DMS153 treated with DMSO at 0.1 percent for 48 hours (cell line): ENCODE measurements at regions not wholly inside any gene's neighbourhood (a gene's known extent, or its start where the extent isn't known, plus 50 kb on each side); places are given as distances from the start of the nearest gene placed in this dataset.
"Not testable (repeated sequence)": the region's sequence is repeated elsewhere in the genome, so short reads cannot be mapped to it uniquely, and the experiment has no call there.

Experiments used
- DNase-seq: peaks from one replicate; lab custom pipeline; 2025; ENCODE audit not compliant: unreplicated experiment; lab: John Stamatoyannopoulos, UW

DNA sequence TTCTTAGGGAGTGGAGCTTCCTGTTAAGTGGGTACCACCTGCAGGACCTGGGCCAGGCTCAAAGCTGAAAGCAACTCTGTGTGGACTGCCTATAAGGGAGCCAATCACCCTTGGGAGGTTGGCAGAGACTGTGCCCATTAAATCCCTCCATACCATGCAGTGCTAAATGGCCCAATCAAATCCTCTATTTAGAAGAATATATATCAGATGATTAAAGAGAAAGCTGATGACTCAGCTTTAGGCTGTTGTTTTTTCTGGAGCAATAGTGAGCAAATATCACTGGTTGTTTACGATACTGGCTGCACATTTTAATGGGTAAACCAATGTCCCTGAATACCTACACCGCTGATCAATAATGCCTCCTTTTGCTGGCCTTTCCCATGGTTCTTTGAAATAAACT is 101.3 kb downstream of the TMX1 start:
- DNase-seq, result no peak

DNA sequence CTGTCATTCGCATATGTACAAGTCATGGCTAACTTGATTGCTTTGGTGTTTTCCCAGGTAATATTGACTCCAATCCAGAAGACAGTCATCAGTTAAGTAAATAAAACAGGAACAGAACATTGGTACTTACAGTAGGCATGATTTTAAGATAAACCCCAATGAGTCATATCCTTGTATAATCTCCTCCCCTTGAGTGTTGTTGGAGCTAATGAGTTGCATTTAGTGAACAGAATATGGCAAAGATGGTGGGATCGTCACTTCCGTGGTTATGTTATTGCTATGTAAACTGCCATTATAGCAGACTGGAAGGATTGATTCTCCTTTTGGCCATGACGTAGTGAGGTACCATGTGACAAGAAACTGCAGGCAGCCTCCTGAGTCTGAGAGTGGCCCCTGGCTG is 102.2 kb downstream of the TMX1 start:
- DNase-seq, result peak; percentile 19

DNA sequence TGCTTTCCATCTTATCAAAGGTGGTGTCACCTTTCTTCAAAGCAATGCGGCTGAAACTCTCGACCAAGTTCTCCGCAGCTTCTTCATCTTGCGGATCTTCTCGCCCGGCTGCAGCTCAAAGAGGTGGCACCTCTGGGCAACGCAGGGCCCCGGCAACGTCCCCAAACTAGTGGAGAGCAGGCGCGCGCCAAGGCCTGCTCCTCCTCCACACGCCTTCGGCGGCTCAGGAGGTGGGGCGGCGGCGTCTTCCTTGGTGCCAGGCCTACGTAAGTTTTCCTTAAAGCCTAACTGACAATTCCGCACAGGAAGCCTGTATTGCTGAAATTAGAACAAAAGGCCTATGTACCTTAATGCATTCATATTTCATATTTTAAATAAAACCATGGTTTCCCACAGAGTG is 112.0 kb downstream of the TMX1 start:
- no peak for DNase-seq

DNA sequence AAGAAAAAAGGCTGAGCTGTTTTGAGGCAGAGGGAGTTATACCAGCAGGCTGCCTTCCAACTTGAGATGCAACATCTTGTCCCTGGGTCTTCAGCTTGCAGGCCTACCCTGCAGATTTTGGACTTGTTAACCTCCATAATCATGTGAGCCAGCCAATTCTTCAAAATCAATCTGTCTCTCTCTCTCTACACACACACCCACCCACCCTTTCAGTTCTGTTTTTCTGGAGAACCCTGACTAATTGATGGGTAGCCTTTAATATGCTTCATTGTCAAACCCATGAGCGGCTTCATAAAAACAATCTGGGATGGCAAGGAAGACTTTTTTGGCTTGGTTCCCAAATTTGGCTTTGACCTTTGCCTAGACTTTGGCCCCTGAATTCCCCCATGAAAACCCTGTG is 113.9 kb downstream of the TMX1 start:
- no peak for DNase-seq

DNA sequence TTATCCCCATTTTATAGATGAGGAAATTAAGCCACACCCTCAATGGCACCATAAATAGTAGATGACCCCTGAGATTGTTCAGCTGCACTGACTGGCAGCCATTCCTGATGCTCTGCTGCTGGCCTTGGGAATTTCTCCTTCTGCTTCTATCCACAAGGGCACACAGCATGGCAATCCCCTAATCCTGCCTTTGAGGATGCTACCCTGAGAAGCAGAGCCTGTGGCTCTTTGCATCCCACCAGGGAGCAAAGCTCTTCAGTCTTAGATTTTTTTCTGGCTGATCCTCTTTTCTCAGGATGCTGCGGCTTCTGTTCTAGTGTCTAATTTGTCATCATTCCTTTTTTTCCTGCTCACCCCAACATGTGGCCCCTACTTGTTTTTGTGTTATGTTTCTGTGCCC is 114.8 kb downstream of the TMX1 start:
- no peak for DNase-seq

- DNase-seq, result no peak
These were observed 116.3 kb downstream of the TMX1 start for GRCh38 chr14:51356381-51356780.

GRCh38 chr14:51357250-51357649 is 117.2 kb downstream of the TMX1 start:
- no peak for DNase-seq

GRCh38 chr14:51360592-51360991 is 120.5 kb downstream of the TMX1 start:
- DNase-seq, result no peak

DNA sequence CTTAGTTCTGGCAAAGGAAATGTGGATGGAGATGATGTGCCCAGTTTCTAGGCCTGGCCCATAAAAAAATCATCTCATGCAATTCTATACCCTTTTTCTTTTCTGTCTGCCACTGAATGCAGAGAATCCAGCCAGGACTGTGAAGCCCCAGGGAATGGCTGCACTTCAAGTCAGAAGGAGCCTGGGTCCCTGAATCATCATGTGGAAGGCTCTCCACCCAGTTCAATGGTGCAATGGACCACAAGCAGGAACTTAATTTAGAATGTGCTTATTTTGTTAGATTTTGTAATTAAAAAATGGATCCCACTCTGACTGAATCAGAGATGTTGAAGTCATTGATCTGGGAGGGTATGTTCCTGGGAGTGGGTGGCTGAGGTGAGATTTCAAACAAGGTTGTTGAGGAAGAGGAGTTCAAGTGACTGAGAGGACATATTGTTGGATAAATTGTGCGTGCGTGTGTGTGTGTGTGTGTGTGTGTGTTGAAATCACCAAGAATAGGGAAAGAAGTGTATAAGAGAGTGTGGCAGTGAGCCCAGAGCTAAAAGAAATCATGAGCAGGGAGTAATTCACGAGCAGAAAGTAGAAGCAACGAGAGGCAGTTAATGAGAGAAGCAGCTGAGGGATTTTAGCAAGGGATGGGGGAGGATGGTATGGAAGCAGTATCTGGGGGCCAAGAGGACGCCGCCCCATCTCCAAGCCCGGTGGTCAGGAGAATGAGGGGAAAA is 125.4 kb downstream of the TMX1 start:
- no peak for DNase-seq

DNA sequence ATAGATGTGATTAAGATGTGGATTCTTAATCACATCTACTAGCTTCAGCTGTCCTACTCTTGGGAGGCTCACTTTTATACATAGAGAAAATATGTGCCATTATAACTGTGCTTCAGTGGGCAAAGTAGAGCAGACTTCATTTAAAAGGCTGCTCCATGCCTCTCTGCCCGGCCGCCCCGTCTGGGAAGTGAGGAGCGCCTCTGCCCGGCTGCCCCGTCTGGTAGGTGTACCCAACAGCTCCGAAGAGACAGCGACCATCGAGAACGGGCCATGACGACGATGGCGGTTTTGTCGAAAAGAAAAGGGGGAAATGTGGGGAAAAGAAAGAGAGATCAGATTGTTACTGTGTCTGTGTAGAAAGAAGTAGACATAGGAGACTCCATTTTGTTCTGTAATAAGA is 126.4 kb downstream of the TMX1 start:
- not testable (repeated sequence) for DNase-seq

DNA sequence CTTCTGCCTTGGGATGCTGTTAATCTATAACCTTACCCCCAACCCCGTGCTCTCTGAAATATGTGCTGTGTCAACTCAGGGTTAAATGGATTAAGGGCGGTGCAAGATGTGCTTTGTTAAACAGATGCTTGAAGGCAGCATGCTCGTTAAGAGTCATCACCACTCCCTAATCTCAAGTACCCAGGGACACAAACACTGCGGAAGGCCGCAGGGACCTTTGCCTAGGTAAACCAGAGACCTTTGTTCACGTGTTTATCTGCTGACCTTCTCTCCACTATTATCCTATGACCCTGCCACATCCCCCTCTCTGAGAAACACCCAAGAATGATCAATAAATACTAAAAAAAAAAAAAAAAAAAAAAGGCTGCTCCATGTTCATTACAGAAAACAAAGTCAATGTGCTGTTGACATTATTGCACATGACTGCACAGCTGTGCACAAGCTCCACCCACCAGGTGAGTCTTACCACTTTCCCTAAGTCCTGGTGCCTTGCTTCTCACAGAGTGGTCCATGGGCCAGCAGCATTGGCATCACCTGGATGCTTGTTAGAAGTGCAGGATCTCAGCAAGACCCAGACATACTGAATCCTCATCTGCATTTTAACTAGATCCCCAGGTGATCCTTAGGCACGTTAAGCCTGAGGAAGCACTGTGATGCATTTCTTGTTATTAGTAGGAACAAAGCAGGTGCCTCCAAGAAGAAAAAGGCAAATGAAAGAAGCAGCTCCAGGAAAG is 127.0 kb downstream of the TMX1 start:
- peak; percentile 26 for DNase-seq

GRCh38 chr14:51367600-51367931 is 127.5 kb downstream of the TMX1 start:
- no peak for DNase-seq

DNA sequence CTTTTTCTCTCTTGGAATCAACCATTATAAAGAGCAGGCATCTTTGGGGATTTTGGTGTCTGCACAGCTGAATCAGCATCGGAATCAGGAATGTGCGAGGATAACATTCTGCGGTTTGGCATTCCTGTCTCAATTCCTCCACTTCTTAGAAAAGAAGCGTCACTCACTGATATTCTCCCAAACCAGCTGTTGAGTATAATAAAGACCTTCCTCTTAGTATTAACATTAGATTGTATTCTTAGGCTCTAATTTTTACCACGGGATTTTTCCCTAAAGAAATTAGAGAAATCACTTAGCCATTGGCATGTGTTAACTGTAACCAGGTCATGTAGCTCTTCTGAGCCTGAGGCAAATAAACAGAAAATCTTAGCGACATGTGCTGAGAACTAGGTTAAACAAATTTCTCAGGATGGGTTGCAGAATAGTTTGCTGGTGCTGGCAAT is 128.7 kb downstream of the TMX1 start:
- DNase-seq, result no peak

GRCh38 chr14:51369814-51370213 is 129.8 kb downstream of the TMX1 start:
- DNase-seq, result no peak

GRCh38 chr14:51370758-51371386 is 130.8 kb downstream of the TMX1 start:
- DNase-seq, result no peak

GRCh38 chr14:51377186-51377585 is 137.1 kb downstream of the TMX1 start:
- DNase-seq, result not testable (repeated sequence)

DNA sequence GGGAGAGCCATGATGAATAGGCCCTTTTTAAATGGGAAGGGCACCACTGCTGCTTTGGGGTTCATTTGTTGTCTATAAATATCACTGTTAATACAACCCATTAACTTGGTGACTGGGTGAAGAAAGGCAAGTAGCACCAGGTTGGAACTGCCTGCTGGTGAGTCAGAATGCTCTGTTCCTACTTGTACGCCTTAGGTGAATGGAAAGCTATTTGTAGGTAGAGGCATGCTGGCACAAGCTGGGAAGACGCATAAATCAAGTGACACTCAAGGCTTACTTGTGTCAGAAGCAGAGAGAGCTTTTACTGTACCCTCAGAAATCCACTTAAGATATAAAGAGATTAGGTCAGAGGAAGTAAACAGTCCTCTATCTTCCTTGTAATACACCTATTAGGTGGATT is 142.5 kb downstream of the TMX1 start:
- DNase-seq, result no peak

DNA sequence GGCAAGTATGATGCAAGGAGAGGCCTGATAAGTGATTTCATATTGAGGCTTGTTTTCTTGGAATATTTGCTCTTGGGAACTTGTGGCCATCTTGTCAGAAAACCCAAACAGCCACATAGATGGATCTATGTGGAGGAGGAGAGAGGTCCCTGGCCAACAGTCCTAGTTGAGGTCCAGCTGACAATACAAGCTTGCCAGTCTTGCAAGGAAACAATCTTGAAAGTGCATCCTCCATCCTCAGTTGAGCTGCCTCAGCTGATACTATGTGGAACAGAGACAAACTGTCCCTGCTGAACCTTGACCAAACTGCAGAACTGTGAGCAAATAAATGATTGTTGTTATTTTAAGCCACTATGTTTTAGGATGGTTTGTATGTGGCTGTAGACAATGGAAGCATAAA is 146.4 kb downstream of the TMX1 start:
- DNase-seq, result no peak

DNA sequence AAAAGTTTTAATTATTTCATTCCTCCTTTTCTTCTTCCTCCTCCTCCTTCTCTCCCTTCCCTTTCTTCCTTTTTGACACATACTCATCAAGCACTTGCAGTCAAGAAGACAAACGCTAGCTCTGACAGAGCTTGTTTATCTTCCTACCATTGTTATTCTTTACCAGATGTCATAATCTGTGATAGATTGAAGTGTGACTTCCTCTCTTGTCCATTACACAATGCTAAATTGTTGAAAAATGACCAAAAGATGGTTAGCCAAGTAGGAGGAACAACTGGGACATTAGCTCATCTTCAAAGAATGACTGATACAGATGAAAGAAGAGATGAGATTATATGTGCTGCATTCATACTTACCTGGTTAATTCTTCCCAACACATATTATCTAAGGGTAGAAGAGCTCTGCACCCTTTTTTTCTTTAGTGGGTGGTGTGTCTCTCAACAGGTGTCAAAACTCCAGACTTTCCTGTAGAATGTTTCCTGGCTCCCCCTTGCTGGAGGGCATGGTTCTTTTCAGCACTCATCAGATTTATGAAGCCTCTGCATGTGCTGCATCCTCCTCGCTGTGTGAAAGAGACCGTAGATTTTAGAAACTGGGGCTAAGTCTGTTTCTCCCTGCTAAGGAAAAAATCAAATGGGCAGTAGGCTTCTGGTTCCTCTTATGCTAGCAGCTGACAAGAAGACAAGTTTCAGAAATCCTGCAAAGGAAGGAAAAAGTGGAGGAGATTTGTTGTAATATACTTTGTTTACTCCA is 147.1 kb downstream of the TMX1 start:
- DNase-seq, result no peak

- DNase-seq, result no peak
These were observed 152.4 kb downstream of the TMX1 start for GRCh38 chr14:51392416-51392815.

DNA sequence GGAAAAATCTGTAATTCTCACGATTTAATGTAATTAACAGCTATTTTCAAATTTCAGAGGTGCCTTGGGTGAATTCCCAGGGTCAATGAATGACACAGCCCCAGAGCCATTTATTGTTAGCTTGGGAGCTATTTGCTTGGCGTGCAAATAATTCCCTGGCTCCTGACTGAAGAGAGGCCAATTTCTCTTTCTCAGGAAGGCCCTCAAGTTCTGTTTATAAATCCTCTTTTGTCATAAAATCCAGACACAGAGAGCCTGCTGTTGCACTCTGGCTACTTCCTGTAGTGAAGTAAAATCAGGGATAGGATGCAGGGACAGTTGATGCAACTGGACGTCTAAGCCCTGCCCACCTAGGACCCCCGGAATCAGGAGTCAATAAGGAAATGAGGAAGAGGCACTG is 154.3 kb downstream of the TMX1 start:
- peak; percentile 63 for DNase-seq

GRCh38 chr14:51394804-51395203 is 154.8 kb downstream of the TMX1 start:
- DNase-seq, result peak; percentile 48
